Skeletal muscle cell (primary cell): ENCODE measurements at regions not wholly inside any gene's neighbourhood (a gene's known extent, or its start where the extent isn't known, plus 50 kb on each side); places are given as distances from the start of the nearest gene placed in this dataset.
"Not testable (repeated sequence)": the region's sequence is repeated elsewhere in the genome, so short reads cannot be mapped to it uniquely, and the experiment has no call there.

Experiments used
- DNase-seq: peaks from one replicate; pipeline ENCODE4 v3.0.0-alpha.2; 2010; ENCODE audit warnings: low read depth
- H3K4me3 ChIP-seq: 2 replicates; pipeline ENCODE4 v1.5.1; 2011; ENCODE audit warnings: low read depth, mild to moderate bottlenecking, control low read depth, low read length, moderate library complexity

GRCh38 chr4:3945511-3946290, 179.5 kb downstream of the ADRA2C start:
- DNase-seq: no peak
- H3K4me3 ChIP-seq: no peak overlapping the region

GRCh38 chr4:3946553-3946952, 180.4 kb downstream of the ADRA2C start:
- not testable (repeated sequence) for DNase-seq

GRCh38 chr4:3947761-3948160, 181.6 kb downstream of the ADRA2C start:
- not testable (repeated sequence) for H3K4me3 ChIP-seq, DNase-seq

More at GRCh38 chr4:3946553-3946952, 180.4 kb downstream of the ADRA2C start:
- not testable (repeated sequence) for H3K4me3 ChIP-seq

- not testable (repeated sequence) for H3K4me3 ChIP-seq, DNase-seq
Observed at GRCh38 chr4:3948210-3948609, 182.0 kb downstream of the ADRA2C start.

- DNase-seq, H3K4me3 ChIP-seq: not testable (repeated sequence)
Observed at GRCh38 chr4:3949916-3950315, 183.7 kb downstream of the ADRA2C start.

GRCh38 chr4:3952443-3953139, 186.4 kb downstream of the ADRA2C start:
- not testable (repeated sequence) for DNase-seq, H3K4me3 ChIP-seq

GRCh38 chr4:3953140-3953489, 186.9 kb downstream of the ADRA2C start:
- peak; percentile 52 for DNase-seq
- not testable (repeated sequence) for H3K4me3 ChIP-seq

GRCh38 chr4:3954540-3955320, 188.5 kb downstream of the ADRA2C start:
- peak overlapping the region; percentile 50 for H3K4me3 ChIP-seq
- peak; percentile 98 for DNase-seq

GRCh38 chr4:3955321-3956164, 189.4 kb downstream of the ADRA2C start:
- peak; percentile 96 for DNase-seq
- H3K4me3 ChIP-seq: peak overlapping the region; percentile 50

GRCh38 chr4:3956165-3956867, 190.1 kb downstream of the ADRA2C start:
- DNase-seq: not testable (repeated sequence)
- peak overlapping the region; percentile 50 for H3K4me3 ChIP-seq

- not testable (repeated sequence) for H3K4me3 ChIP-seq, DNase-seq
Observed at GRCh38 chr4:3961091-3961672, 195.0 kb downstream of the ADRA2C start.

GRCh38 chr4:3964572-3965278, 198.5 kb downstream of the ADRA2C start:
- not testable (repeated sequence) for DNase-seq, H3K4me3 ChIP-seq

- DNase-seq, H3K4me3 ChIP-seq: not testable (repeated sequence)
Observed at GRCh38 chr4:3967204-3967603, 201.0 kb downstream of the ADRA2C start.

- DNase-seq, H3K4me3 ChIP-seq: not testable (repeated sequence)
Observed at GRCh38 chr4:3972626-3973025, 206.4 kb downstream of the ADRA2C start.

GRCh38 chr4:3973581-3974200, 207.5 kb downstream of the ADRA2C start:
- H3K4me3 ChIP-seq, DNase-seq: not testable (repeated sequence)

- not testable (repeated sequence) for H3K4me3 ChIP-seq
- peak; percentile 5 for DNase-seq
Observed at GRCh38 chr4:3983518-3984125, 217.4 kb downstream of the ADRA2C start.

GRCh38 chr4:3984796-3985195, 218.6 kb downstream of the ADRA2C start:
- DNase-seq: not testable (repeated sequence)

More at GRCh38 chr4:3984796-3985195, 218.6 kb downstream of the ADRA2C start:
- not testable (repeated sequence) for H3K4me3 ChIP-seq
